ENCODE measurements at regions not wholly inside any gene's neighbourhood (a gene's known extent, or its start where the extent isn't known, plus 50 kb on each side); places are given as distances from the start of the nearest gene placed in this dataset.

- TF ChIP-seq RBBP5 (IDR thresholded peaks at IDR 0.05; ENCODE audit: borderline replicate concordance, insufficient read depth, low read length, poor library complexity, severe bottlenecking): no peak
- no peak for TF ChIP-seq ATF7 (IDR thresholded peaks at IDR 0.05)
- TF ChIP-seq TAF1 (IDR thresholded peaks at IDR 0.05; ENCODE audit: control insufficient read depth, extremely low read depth, insufficient read depth, low read length, severe bottlenecking): no peak
- TF ChIP-seq RBM39 (optimal IDR thresholded peaks at IDR 0.05; ENCODE audit: low read depth, low read length): no peak
Observed at GRCh38 chr7:28311670-28312069, 100.6 kb upstream of the CREB5 start.
